NCI-H128 (cell line): ENCODE measurements at regions not wholly inside any gene's neighbourhood (a gene's known extent, or its start where the extent isn't known, plus 50 kb on each side); places are given as distances from the start of the nearest gene placed in this dataset.
"Not testable (repeated sequence)": the region's sequence is repeated elsewhere in the genome, so short reads cannot be mapped to it uniquely, and the experiment has no call there.

Source experiments
- DNase-seq: peaks from one replicate; lab custom pipeline; 2025; ENCODE audit not compliant: unreplicated experiment; lab: John Stamatoyannopoulos, UW

GRCh38 chr6:85866758-85867401 is 224.2 kb upstream of the SYNCRIP start:
- no peak for DNase-seq

DNA sequence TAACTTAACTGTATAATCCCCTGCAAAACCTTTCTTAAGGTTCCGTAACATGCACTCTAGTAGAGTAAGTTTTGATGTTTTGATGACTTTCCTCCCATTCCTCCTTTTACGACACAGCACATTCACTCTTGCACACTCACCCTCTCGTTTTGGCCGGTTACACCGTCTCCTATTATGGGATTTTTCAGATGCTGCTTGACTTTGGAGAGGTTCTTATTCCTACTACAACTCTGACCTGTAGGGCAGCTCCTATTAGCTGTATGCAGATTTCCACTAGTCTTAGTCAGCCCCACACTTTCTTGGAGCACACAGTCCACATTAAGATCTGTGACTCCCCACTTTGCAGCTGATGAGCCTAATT is 223.7 kb upstream of the SYNCRIP start:
- DNase-seq = no peak

GRCh38 chr6:85865420-85866369 is 223.0 kb upstream of the SYNCRIP start:
- no peak for DNase-seq

DNA sequence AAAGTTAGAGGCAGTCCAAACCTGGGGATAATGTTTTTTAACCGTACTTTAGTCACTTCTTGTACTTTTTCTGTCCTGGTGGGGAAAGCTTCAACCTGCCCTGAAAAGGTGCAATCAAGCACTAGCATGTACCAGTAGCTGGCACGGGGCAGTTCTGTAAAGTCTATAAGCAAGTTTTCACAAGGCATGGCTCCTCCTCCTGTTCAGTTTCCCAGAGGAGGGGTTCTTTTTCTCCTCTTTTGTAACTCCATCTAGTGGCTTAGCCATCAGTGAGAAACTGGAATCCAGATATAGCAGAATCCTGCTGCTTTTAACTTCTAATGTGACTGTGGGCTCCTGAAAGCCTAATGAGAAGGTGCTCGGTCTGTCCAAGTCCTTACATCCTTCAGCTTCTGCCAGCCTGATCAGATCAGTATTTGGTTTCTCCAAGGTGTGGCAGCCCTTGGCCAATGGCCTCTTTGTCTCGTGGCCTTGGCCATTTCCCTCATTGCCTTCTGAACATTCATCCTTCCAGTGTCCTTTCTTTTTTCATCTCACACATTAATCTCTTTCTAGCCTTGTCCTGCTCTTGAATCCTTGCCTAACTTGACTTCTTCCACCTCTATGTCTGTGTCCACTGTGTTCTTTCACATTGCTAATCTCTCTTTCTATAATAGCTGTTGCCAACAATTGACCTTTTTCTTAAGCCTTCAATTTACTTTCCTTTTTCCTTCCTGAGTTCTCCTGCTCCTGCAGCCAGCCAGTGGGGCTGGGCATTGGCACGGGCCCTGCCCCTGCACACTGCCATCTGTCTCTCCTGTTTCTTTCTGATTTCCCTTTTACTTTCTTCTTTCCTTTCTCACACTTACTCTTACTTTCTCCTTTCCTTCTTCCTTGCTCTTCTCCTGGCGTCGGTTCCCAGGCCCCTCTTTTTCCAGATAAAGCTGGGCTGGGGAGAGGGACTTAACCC is 222.0 kb upstream of the SYNCRIP start:
- no peak for DNase-seq

DNA sequence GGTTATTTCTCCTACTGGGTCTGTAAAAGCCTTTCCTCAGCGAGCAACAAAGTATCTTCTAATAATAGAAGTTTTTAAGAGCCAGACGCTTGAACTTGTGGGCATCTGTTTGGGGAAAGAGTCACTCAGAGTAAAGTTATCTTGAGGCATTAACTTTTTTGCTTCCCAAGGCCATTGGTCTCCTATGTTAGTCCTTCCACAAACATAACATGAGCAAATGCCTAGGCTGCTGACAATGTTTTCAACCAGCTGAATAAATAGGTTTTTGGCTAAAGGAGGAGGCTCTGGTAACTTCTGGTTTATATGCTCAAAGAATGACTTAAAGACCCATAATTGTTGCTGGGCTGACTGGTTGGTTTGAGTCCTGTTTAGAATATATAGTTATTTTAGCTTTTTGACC is 213.5 kb upstream of the SYNCRIP start:
- no peak for DNase-seq

DNA sequence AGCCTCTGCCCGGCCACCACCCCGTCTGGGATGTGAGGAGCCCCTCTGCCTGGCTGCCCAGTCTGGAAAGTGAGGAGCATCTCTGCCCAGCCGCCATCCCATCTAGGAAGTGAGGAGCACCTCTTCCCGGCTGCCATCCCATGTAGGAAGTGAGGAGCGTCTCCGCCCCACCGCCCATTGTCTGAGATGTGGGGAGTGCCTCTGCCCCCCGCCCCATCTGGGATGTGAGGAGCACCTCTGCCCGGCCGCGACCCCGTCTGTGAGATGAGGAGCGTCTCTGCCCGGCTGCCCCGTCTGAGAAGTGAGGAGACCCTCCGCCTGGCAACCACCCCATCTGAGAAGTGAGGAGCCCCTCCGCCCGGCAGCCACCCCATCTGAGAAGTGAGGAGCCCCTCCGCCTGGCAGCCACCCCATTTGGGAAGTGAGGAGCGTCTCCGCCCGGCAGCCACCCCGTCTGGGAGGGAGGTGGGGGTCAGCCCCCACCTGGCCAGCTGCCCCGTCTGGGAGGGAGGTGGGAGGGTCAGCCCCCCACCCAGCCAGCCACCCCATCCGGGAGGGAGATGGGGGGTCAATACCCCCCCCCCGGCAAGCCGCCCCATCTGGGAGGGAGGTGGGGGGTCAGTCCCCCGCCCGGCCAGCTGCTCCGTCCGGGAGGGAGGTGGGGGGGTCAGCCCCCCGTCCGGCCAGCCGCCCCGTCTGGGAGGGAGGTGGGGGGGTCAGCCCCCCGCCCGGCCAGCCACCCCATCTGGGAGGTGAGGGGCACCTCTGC is 195.8 kb upstream of the SYNCRIP start:
- not testable (repeated sequence) for DNase-seq

- DNase-seq = no peak
Measured at GRCh38 chr6:85828973-85829372, 186.3 kb upstream of the SYNCRIP start.

DNA sequence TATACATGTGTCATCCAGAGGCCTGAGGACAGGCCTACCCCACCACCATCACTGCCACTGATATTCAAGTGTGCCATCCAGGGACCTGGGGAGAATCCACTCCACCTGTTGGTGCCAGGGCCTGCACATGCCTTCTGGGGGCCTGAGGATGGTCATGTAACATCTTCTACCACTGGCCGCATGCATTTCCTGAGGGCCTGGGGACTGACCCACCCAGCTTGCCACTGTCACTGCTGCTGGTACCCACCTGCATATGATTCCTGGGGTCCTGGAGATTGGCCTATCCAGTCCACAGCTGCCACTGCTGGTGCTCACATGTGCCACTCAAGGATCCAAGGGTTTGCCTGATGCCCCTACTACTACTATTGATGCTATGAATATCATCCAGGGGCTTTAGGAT is 184.3 kb upstream of the SYNCRIP start:
- DNase-seq = no peak

- DNase-seq = no peak
Measured at GRCh38 chr6:85824329-85824728, 181.6 kb upstream of the SYNCRIP start.

GRCh38 chr6:85810558-85810957 is 167.9 kb upstream of the SYNCRIP start:
- no peak for DNase-seq

DNA sequence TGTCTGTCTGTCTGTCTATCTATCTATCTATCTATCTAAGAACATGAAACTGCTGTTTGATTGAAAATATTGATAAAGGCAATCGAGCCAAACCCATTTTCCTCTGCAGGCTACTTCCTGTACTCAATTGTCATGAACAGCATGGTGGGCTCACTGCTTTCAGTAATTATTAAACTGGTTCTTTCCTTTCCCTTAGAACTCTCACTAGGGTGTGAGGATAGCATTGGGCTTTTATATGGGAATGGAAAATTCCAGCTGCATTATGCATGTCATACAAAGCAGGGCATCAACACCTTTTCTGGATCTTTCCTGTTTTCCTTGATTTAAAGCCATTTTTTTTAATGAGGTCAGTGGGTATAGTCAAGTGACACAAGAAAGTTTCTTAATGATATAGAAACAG is 161.0 kb upstream of the SYNCRIP start:
- no peak for DNase-seq

DNA sequence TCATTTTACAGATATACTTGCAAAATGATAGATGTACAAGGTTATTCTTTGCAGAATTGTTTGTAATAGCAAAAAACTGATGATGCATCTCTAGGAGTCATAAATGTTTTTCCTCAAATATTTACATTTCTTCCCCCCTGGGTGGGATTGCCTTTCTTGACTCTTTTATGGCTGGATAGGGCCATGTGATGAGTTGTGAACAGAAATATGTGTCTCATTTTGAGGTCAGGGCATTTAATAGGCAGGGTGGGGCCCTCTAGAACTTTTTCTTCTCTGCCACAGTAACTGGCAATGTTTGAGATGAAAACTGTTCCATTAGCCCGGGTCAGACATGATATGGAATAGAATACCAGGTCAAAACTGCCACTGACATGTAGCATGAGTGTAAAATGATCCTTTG is 159.5 kb upstream of the SYNCRIP start:
- DNase-seq = no peak

- DNase-seq = no peak
Measured at GRCh38 chr6:85798931-85799652, 156.4 kb upstream of the SYNCRIP start.

DNA sequence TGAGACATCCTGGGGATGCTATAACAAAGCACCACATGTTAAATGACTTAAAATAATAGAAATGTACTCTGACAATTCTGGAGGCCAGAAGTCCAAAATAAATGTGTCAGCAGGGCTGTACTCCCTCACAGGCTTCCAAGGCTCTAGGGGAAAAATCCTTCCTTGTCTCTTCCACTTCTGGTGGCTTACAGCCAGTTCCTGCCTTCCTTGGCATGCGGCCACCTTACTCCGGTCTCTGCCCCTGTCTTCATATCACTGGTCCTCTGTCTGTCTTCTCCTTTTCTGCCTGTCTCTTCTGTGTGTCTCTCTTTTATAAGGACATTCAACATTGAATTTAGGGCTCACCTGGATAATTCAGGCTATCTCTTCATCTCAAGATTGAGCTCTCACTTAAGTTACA is 155.3 kb upstream of the SYNCRIP start:
- no peak for DNase-seq

DNA sequence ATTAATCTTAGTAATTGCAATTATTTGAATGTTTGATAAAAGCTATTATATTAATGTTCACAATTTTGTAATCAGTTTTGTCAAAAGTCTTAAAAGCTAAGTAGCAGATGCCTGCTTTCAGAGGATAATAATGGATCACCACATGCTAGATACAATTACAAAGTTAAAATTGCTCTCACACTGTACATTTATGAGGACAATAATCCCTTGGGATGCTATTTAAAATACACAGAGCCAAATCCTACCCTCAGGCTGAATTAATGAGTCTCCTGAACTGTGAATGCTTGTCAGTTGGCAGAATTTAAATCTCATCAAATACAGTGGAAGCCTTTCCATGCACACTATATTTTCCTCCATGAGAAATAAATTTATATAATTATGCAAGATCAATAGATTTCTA is 153.3 kb upstream of the SYNCRIP start:
- DNase-seq = no peak

DNA sequence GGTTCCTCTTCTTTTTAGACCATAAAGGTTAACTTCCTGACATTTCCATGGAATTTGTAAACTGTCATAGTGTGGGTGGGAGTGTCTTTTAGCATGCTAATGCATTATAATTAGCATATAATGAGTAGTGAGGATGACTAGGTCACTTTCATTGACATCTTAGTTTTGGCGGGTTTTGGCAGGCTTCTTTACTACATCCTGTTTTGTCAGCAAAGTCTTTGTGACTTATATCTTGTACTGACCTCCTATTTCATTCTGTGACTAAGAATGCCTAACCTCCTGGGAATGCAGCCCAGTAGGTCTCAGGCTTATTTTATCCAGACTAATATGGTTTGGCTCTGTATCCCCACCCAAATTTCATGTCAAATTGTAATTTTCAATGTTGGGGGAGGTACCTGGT is 149.6 kb upstream of the SYNCRIP start:
- no peak for DNase-seq

- DNase-seq = no peak
Measured at GRCh38 chr6:85775883-85776282, 133.2 kb upstream of the SYNCRIP start.

DNA sequence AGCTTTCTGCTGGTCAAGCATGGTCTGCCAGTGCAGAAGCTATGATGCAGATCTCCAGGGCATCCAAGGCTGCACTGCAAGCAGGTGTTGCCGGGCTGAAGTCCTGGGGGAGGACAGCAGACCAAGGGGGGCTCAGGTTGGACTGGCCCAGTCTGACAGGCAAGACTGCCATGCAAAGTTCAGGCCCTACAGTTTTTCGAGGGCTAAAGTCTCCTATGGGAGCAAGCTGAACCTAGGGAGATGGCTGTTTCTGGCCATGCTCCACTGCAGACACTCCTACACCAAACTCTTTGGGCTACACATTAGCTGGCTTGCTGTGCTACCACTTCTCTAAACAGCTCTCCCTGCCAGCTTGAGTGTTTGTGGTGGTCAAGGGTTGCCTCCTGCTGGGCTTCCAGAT is 130.0 kb upstream of the SYNCRIP start:
- no peak for DNase-seq

GRCh38 chr6:85771925-85772430 is 129.3 kb upstream of the SYNCRIP start:
- DNase-seq = no peak

GRCh38 chr6:85771455-85771854 is 128.8 kb upstream of the SYNCRIP start:
- DNase-seq = no peak
